HUES64 (cell line): ENCODE measurements at regions not wholly inside any gene's neighbourhood (a gene's known extent, or its start where the extent isn't known, plus 50 kb on each side); places are given as distances from the start of the nearest gene placed in this dataset.

Experiments
- H3K27ac ChIP-seq: 2 replicates; pipeline ENCODE4 v1.7.0; 2013; ENCODE audit warnings: low read depth, low read length, inconsistent platforms
- H3K27me3 ChIP-seq: 2 replicates; pipeline ENCODE4 v1.6.1; 2013; ENCODE audit warnings: mild to moderate bottlenecking, low read length; ENCODE audit not compliant: insufficient read depth
- H3K36me3 ChIP-seq: 2 replicates; pipeline ENCODE4 v1.6.1; 2013; ENCODE audit warnings: mild to moderate bottlenecking, low read length; ENCODE audit not compliant: insufficient read depth
- H3K4me1 ChIP-seq: 2 replicates; pipeline ENCODE4 v1.6.1; 2013; ENCODE audit warnings: mild to moderate bottlenecking, low read length, moderate library complexity; ENCODE audit not compliant: insufficient read depth
- H3K4me3 ChIP-seq: 2 replicates; pipeline ENCODE4 v1.5.1; 2013; ENCODE audit warnings: mild to moderate bottlenecking, low read length, moderate library complexity
- H3K9ac ChIP-seq: 2 replicates; pipeline ENCODE4 v1.6.1; 2013; ENCODE audit warnings: mild to moderate bottlenecking, low read depth, low read length
- H3K9me3 ChIP-seq: 2 replicates; pipeline ENCODE4 v1.6.1; 2013; ENCODE audit warnings: low read depth, low read length; ENCODE audit not compliant: insufficient read depth
- WGBS: fragments of 150-250, 120-280 bp; methylation state at CpG from one replicate; pipeline ENCODE4 v1.1.7; 2013; ENCODE audit warnings: missing lambda C conversion rate; 5-methylcytosine and 5-hydroxymethylcytosine counted together

DNA sequence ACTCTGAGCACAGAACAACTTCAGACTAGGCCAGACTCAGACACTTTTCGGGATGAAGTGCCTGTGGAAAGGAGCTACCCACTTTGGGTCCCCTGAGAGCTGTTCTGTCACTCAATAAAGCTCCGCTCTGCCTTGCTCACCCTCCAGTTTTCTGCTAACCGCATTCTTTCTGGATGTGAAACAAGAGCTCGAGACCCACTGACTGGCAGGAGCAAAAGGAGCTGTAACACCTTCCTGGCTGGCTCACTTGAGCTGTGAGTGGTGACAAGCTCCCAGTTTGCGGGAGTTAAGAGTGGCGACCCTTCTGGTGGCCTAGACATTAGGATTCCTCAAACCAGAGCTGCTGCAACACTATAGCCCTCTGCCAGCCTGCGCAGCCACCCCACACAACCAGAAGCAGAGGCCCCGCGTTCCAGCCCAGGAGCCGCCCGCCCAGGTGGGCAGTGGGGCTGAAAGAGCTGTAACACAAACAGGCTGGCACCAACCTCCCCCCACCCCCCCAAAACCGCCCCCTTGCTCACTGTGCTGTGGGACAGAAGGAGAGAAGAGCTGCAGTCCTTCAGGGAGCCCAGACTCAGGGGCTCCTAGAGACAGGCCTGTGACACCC, 1178.1 kb upstream of the GBE1 start:
- no peaks in the 10 kb centered on the region for H3K36me3 ChIP-seq
- 94% methylated on average over 11 of the region's 12 CpGs for WGBS
- H3K27me3 ChIP-seq = no peaks in the 10 kb centered on the region

GRCh38 chr3:82938821-82939328, 1177.4 kb upstream of the GBE1 start:
- H3K4me1 ChIP-seq = no peaks in the 10 kb centered on the region
- H3K27ac ChIP-seq = no peak overlapping the region
- no peak overlapping the region for H3K4me3 ChIP-seq
- H3K36me3 ChIP-seq = no peaks in the 10 kb centered on the region
- no peak overlapping the region for H3K9ac ChIP-seq
- 97% methylated on average over 19 of the region's 19 CpGs for WGBS
- H3K27me3 ChIP-seq = no peaks in the 10 kb centered on the region
- H3K9me3 ChIP-seq = peaks cover 7% of the 10 kb centered on the region; the same call in 1 of the 2 replicates

More for the DNA sequence above, 1178.1 kb upstream of the GBE1 start:
- Histone ChIP-seq H3K4me1 (no peaks in the 10 kb centered on the region), H3K27ac (no peak overlapping the region), H3K9me3 (peaks cover 14% of the 10 kb centered on the region), H3K9ac (no peak overlapping the region), H3K4me3 (no peak overlapping the region)

GRCh38 chr3:82927309-82928253, 1166.1 kb upstream of the GBE1 start:
- H3K4me3 ChIP-seq = no peak overlapping the region
- 99% methylated on average over 2 of the region's 5 CpGs for WGBS

GRCh38 chr3:82891028-82891427, 1129.6 kb upstream of the GBE1 start:
- H3K27ac ChIP-seq = no peak overlapping the region
- no peaks in the 10 kb centered on the region for H3K36me3 ChIP-seq
- H3K9me3 ChIP-seq = no peaks in the 10 kb centered on the region
- H3K27me3 ChIP-seq = no peaks in the 10 kb centered on the region
- H3K4me1 ChIP-seq = peaks cover 9% of the 10 kb centered on the region; the same call in 1 of the 2 replicates
- no peak overlapping the region for H3K9ac ChIP-seq
- H3K4me3 ChIP-seq = no peak overlapping the region
- WGBS = 78% methylated on average over 3 of the region's 3 CpGs

More at GRCh38 chr3:82927309-82928253, 1166.1 kb upstream of the GBE1 start:
- no peak overlapping the region for H3K9ac ChIP-seq
- H3K27me3 ChIP-seq = no peaks in the 10 kb centered on the region
- no peaks in the 10 kb centered on the region for H3K9me3 ChIP-seq
- H3K4me1 ChIP-seq = no peaks in the 10 kb centered on the region
- no peaks in the 10 kb centered on the region for H3K36me3 ChIP-seq
- no peak overlapping the region for H3K27ac ChIP-seq

GRCh38 chr3:82883072-82883471, 1121.6 kb upstream of the GBE1 start:
- Histone ChIP-seq H3K4me3 (no peak overlapping the region), H3K36me3 (no peaks in the 10 kb centered on the region), H3K27ac (no peak overlapping the region), H3K4me1 (no peaks in the 10 kb centered on the region), H3K27me3 (no peaks in the 10 kb centered on the region), H3K9ac (no peak overlapping the region), H3K9me3 (no peaks in the 10 kb centered on the region)
- WGBS = 98% methylated on average over 2 of the region's 2 CpGs

GRCh38 chr3:82875401-82875800, 1114.0 kb upstream of the GBE1 start:
- no peaks in the 10 kb centered on the region for H3K9me3 ChIP-seq
- WGBS = 95% methylated on average over 1 of the region's 1 CpG
- no peak overlapping the region for H3K4me3 ChIP-seq
- peaks cover 10% of the 10 kb centered on the region; the same call in 1 of the 2 replicates for H3K4me1 ChIP-seq
- H3K27me3 ChIP-seq = no peaks in the 10 kb centered on the region
- no peak overlapping the region for H3K9ac ChIP-seq
- no peaks in the 10 kb centered on the region for H3K36me3 ChIP-seq
- H3K27ac ChIP-seq = no peak overlapping the region

- Histone ChIP-seq H3K4me3 (no peak overlapping the region), H3K9ac (no peak overlapping the region), H3K27ac (no peak overlapping the region), H3K36me3 (no peaks in the 10 kb centered on the region), H3K27me3 (no peaks in the 10 kb centered on the region), H3K4me1 (peaks cover 5% of the 10 kb centered on the region; the same call in 1 of the 2 replicates), H3K9me3 (no peaks in the 10 kb centered on the region)
Observed at GRCh38 chr3:82839871-82840270, 1078.4 kb upstream of the GBE1 start.

GRCh38 chr3:82834098-82834497, 1072.7 kb upstream of the GBE1 start:
- Histone ChIP-seq H3K36me3 (no peaks in the 10 kb centered on the region), H3K4me1 (peaks cover 5% of the 10 kb centered on the region; the same call in 1 of the 2 replicates), H3K9me3 (0 out of 2 replicates have a peak, but pooled peaks cover 3% of the 10 kb centered on the region), H3K9ac (no peak overlapping the region), H3K27ac (no peak overlapping the region), H3K4me3 (no peak overlapping the region), H3K27me3 (no peaks in the 10 kb centered on the region)
- WGBS = 95% methylated on average over 4 of the region's 4 CpGs

DNA sequence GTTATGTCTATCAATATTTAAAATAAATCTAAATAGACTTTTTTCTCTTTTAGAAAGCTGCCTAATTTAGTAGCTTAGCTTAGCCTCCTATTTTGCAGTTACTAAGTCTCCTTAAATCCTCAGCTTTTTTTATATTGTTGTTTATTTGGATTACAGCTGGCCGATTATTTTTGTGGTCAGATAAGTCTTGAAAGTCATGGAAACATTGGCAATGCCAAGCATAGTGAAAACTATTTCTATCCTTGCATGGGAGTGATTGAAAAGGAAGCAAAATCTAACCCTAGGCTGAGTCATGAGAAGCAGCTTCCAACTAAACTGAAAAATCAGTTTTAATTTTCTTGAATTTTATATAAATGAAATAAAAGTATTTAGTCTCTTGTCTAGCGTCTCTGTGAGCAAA, 1063.0 kb upstream of the GBE1 start:
- Histone ChIP-seq H3K36me3 (no peaks in the 10 kb centered on the region), H3K4me3 (no peak overlapping the region), H3K27me3 (no peaks in the 10 kb centered on the region), H3K27ac (no peak overlapping the region), H3K4me1 (no peaks in the 10 kb centered on the region), H3K9ac (no peak overlapping the region), H3K9me3 (no peaks in the 10 kb centered on the region)
- WGBS = 93% methylated on average over 1 of the region's 2 CpGs

DNA sequence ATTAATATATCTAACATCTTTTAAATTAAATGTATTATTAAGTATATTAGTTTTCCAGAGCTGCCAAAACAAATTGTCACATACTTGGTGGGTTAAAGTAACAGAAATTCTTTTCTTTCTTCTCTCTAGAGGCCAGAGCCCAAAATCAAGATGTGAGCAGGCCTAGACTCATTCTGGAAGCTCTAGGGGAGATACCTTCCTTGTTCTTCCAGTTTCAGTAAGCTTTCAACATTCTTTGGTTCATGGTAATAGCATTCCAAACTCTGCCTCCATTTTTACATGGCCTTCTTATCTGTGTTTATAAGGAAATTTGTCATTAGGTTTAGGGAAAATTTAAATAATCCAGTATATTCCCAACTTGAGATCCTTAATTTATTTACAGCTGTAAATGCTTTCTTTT, 1054.6 kb upstream of the GBE1 start:
- Histone ChIP-seq H3K4me3 (no peak overlapping the region), H3K36me3 (no peaks in the 10 kb centered on the region), H3K4me1 (no peaks in the 10 kb centered on the region), H3K27me3 (no peaks in the 10 kb centered on the region), H3K27ac (no peak overlapping the region), H3K9me3 (peaks cover 21% of the 10 kb centered on the region), H3K9ac (no peak overlapping the region)

DNA sequence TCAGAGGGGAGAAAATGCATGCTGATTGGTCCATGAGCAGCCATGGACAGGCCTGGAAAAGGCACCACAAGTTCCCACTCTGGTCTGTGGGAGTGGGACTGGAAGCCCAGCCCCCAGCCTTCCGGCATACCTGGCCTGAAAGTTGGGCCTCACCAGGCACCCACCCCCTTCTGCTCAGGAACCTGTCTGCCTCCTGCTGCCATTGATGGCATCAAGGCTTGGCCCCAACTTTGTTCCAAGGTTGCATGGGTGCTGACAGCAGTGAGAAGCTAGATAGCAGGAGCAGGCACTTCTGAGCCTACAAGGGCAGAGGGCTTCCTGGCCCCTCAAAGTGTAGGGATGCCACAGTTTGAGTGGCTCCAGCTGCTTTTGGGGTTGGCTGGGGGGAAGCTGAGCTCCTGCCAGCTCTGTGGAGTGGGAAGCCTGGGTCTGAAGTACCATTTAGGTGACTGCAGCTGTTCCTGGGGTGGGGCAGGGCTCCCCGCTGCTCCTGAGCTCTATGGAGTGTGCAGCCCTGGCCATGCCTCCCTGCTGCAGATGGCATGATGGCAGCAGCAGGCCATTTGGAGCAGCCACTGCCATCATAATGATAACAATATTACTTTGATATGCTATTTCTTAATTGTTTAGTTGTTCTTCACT, 1054.1 kb upstream of the GBE1 start:
- Histone ChIP-seq H3K36me3 (no peaks in the 10 kb centered on the region), H3K27ac (no peak overlapping the region), H3K27me3 (no peaks in the 10 kb centered on the region), H3K9me3 (peaks cover 21% of the 10 kb centered on the region), H3K9ac (no peak overlapping the region), H3K4me1 (no peaks in the 10 kb centered on the region), H3K4me3 (no peak overlapping the region)
- WGBS = 97% methylated on average over 2 of the region's 2 CpGs
